H9 (cell line): ENCODE measurements at regions not wholly inside any gene's neighbourhood (a gene's known extent, or its start where the extent isn't known, plus 50 kb on each side); places are given as distances from the start of the nearest gene placed in this dataset.

Experiments
- DNase-seq: peaks from one replicate; pipeline ENCODE4 v3.0.0-alpha.2; 2017
- H2AFZ ChIP-seq: one replicate; pipeline ENCODE4 v1.6.1; 2013; ENCODE audit warnings: mild to moderate bottlenecking, low read length, control low read depth, moderate library complexity
- H2AK5ac ChIP-seq: 2 replicates; pipeline ENCODE4 v1.6.1; 2013; ENCODE audit warnings: low read length, control low read depth, mixed read lengths; ENCODE audit not compliant: insufficient read length
- H2BK120ac ChIP-seq: one replicate; pipeline ENCODE4 v1.6.1; 2013; ENCODE audit warnings: low read depth, mild to moderate bottlenecking, low read length, control low read depth, inconsistent platforms; ENCODE audit not compliant: poor library complexity, severe bottlenecking
- H2BK12ac ChIP-seq: 2 replicates; pipeline ENCODE4 v1.6.1; 2013; ENCODE audit warnings: low read length, control low read depth, mixed read lengths, low read depth; ENCODE audit not compliant: insufficient read length
- H2BK15ac ChIP-seq: 2 replicates; pipeline ENCODE4 v1.6.1; 2013; ENCODE audit warnings: low read depth, low read length, control low read depth
- H2BK20ac ChIP-seq: one replicate; pipeline ENCODE4 v1.6.1; 2013; ENCODE audit warnings: low read depth, mild to moderate bottlenecking, low read length, control low read depth, inconsistent platforms; ENCODE audit not compliant: poor library complexity, severe bottlenecking
- H2BK5ac ChIP-seq: 2 replicates; pipeline ENCODE4 v1.6.1; 2013; ENCODE audit warnings: low read length, control low read depth, mixed read lengths; ENCODE audit not compliant: insufficient read length
- H3K14ac ChIP-seq: 2 replicates; pipeline ENCODE4 v1.6.1; 2013; ENCODE audit warnings: low read length, control low read depth; ENCODE audit not compliant: insufficient read depth
- H3K18ac ChIP-seq: 2 replicates; pipeline ENCODE4 v1.6.1; 2013; ENCODE audit warnings: low read depth, mild to moderate bottlenecking, mixed read lengths, low read length, control low read depth; ENCODE audit not compliant: insufficient read length
- H3K23ac ChIP-seq: 2 replicates; pipeline ENCODE4 v1.6.1; 2013; ENCODE audit warnings: low read length, control low read depth, mixed read lengths, low read depth; ENCODE audit not compliant: insufficient read length
- H3K23me2 ChIP-seq: 2 replicates; pipeline ENCODE4 v1.6.1; 2013; ENCODE audit warnings: low read depth, mild to moderate bottlenecking, mixed read lengths, low read length, control low read depth; ENCODE audit not compliant: insufficient read length, poor library complexity, severe bottlenecking
- H3K27ac ChIP-seq: 2 replicates; pipeline ENCODE4 v1.5.1; 2013; ENCODE audit warnings: low read length, control low read depth, mixed read lengths, low read depth; ENCODE audit not compliant: insufficient read length
- H3K27me3 ChIP-seq: 2 replicates; pipeline ENCODE4 v1.6.1; 2013; ENCODE audit warnings: low read length, control low read depth, inconsistent platforms; ENCODE audit not compliant: insufficient read depth
- H3K4ac ChIP-seq: 2 replicates; pipeline ENCODE4 v1.6.1; 2013; ENCODE audit warnings: low read depth, mild to moderate bottlenecking, control low read depth, inconsistent platforms, low read length, moderate library complexity
- H3K4me1 ChIP-seq: 2 replicates; pipeline ENCODE4 v1.6.1; 2013; ENCODE audit warnings: low read length, control low read depth, inconsistent platforms; ENCODE audit not compliant: insufficient read depth
- H3K4me2 ChIP-seq: 2 replicates; pipeline ENCODE4 v1.6.1; 2013; ENCODE audit warnings: low read length, control low read depth, mixed read lengths; ENCODE audit not compliant: insufficient read length, insufficient read depth
- H3K56ac ChIP-seq: 2 replicates; pipeline ENCODE4 v1.6.1; 2013; ENCODE audit warnings: low read depth, mild to moderate bottlenecking, mixed read lengths, low read length, control low read depth; ENCODE audit not compliant: insufficient read length
- H3K79me1 ChIP-seq: 2 replicates; pipeline ENCODE4 v1.6.1; 2013; ENCODE audit warnings: low read depth, mild to moderate bottlenecking, moderate library complexity, low read length, control low read depth, inconsistent platforms; ENCODE audit not compliant: insufficient read depth, poor library complexity, severe bottlenecking
- H3K79me2 ChIP-seq: 2 replicates; pipeline ENCODE4 v1.6.1; 2013; ENCODE audit warnings: low read length, control low read depth, inconsistent platforms; ENCODE audit not compliant: insufficient read depth
- H3K9ac ChIP-seq: 2 replicates; pipeline ENCODE4 v1.6.1; 2013; ENCODE audit warnings: low read length, control low read depth, mixed read lengths; ENCODE audit not compliant: insufficient read length; ENCODE audit errors: extremely low read depth
- H3K9me3 ChIP-seq: one replicate; pipeline ENCODE4 v1.6.1; 2013; ENCODE audit warnings: low read depth, low read length, inconsistent platforms; ENCODE audit not compliant: control insufficient read depth
- H3T11ph ChIP-seq: one replicate; pipeline ENCODE4 v1.6.1; 2013; ENCODE audit warnings: mild to moderate bottlenecking, low read length, control low read depth, inconsistent platforms
- H4K20me1 ChIP-seq: one replicate; pipeline ENCODE4 v1.6.1; 2013; ENCODE audit not compliant: control insufficient read depth, insufficient read length, insufficient read depth
- H4K5ac ChIP-seq: 2 replicates; pipeline ENCODE4 v1.6.1; 2013; ENCODE audit warnings: low read depth, mild to moderate bottlenecking, mixed read lengths, low read length, control low read depth; ENCODE audit not compliant: insufficient read length
- H4K8ac ChIP-seq: replicated peaks from 2 replicates; pipeline ENCODE4 v1.6.1; 2013; ENCODE audit warnings: low read length, control low read depth, mixed read lengths, low read depth; ENCODE audit not compliant: insufficient read length
- H4K91ac ChIP-seq: 2 replicates; pipeline ENCODE4 v1.6.1; 2013; ENCODE audit warnings: low read depth, mild to moderate bottlenecking, moderate library complexity, mixed read lengths, low read length, control low read depth; ENCODE audit not compliant: insufficient read length
- H3K27ac Mint-ChIP-seq, 3 experiments: 2 replicates in 2 of 3; 3 replicates in 1 of 3; pipeline ENCODE4 v1.8.0; 2020 to 2021; ENCODE audit warnings: mixed read lengths in 3 of 3, mild to moderate bottlenecking in 1 of 3, moderate library complexity in 1 of 3
- H3K27me3 Mint-ChIP-seq: 2 replicates; pipeline ENCODE4 v1.8.0; 2021; ENCODE audit warnings: low read depth, mild to moderate bottlenecking, moderate library complexity, mixed read lengths
- H3K36me3 Mint-ChIP-seq, 3 experiments: 2 replicates in 2 of 3; 3 replicates in 1 of 3; pipeline ENCODE4 v1.8.0; 2020 to 2021; ENCODE audit warnings: low read depth in 3 of 3, mixed read lengths in 3 of 3; ENCODE audit not compliant: insufficient read depth in 1 of 3
- H3K4me1 Mint-ChIP-seq, 2 experiments: 2 replicates each; pipeline ENCODE4 v1.8.0; 2020; ENCODE audit warnings: mixed read lengths in 2 of 2
- H3K4me3 Mint-ChIP-seq, 2 experiments: 2 replicates in 1 of 2; 3 replicates in 1 of 2; pipeline ENCODE4 v1.8.0; 2020 to 2021; ENCODE audit warnings: mild to moderate bottlenecking in 2 of 2, mixed read lengths in 2 of 2, moderate library complexity in 1 of 2
- H3K9me3 Mint-ChIP-seq, 2 experiments: 2 replicates in 1 of 2; 3 replicates in 1 of 2; pipeline ENCODE4 v1.8.0; 2020; ENCODE audit warnings: mild to moderate bottlenecking in 2 of 2, mixed read lengths in 2 of 2, moderate library complexity in 1 of 2
- CTCF ChIP-seq: fragments of 200-600 bp; sonication (generic); conservative IDR thresholded peaks from 3 replicates; pipeline ENCODE4 v1.8.0; 2021; ENCODE audit warnings: antibody characterized with exemption, mild to moderate bottlenecking
- WGBS: extraction: QIAGEN DNeasy Blood & Tissue Kit; methylation state at CpG from one replicate; pipeline ENCODE4 v1.1.7; 2013; ENCODE audit warnings: missing lambda C conversion rate, low lambda C conversion rate, mixed read lengths; ENCODE audit not compliant: insufficient read length; ENCODE audit errors: extremely low coverage; 5-methylcytosine and 5-hydroxymethylcytosine counted together

GRCh38 chr21:16571594-16571993 lies 841.8 kb downstream of the USP25 start:
- H3K4ac ChIP-seq = no peak overlapping the region
- Mint-ChIP-seq H3K9me3 (no peaks in the 10 kb centered on the region; a peak in 1 of 5 replicates), H3K36me3 (no peaks in the 10 kb centered on the region), H3K27me3 (no peaks in the 10 kb centered on the region), H3K4me1 (peaks cover 8% of the 10 kb centered on the region in 2 experiments), H3K4me3 (no peak overlapping the region), H3K27ac (no peak overlapping the region)
- H2BK5ac ChIP-seq = no peak overlapping the region
- H3K79me1 ChIP-seq = no peaks in the 10 kb centered on the region
- no peak overlapping the region for H4K91ac ChIP-seq
- no peaks in the 10 kb centered on the region for H3K4me1 ChIP-seq
- no peak overlapping the region for H2AFZ ChIP-seq
- H3K23ac ChIP-seq = no peak overlapping the region
- H2BK12ac ChIP-seq = no peak overlapping the region
- no peaks in the 10 kb centered on the region for H3K27me3 ChIP-seq
- no peak overlapping the region for H3T11ph ChIP-seq
- H3K56ac ChIP-seq = no peak overlapping the region
- H2BK15ac ChIP-seq = no peak overlapping the region
- no peak overlapping the region for H2BK20ac ChIP-seq
- H3K27ac ChIP-seq = no peak overlapping the region
- no peak overlapping the region for H3K14ac ChIP-seq
- DNase-seq = no peak
- no peak for TF ChIP-seq CTCF
- H2BK120ac ChIP-seq = no peak overlapping the region
- no peak overlapping the region for H4K8ac ChIP-seq
- no peaks in the 10 kb centered on the region for H3K9me3 ChIP-seq
- H2AK5ac ChIP-seq = no peak overlapping the region
- H3K4me2 ChIP-seq = no peak overlapping the region
- no peaks in the 10 kb centered on the region for H3K23me2 ChIP-seq
- no peak overlapping the region for H3K18ac ChIP-seq
- H4K5ac ChIP-seq = no peak overlapping the region
- no peaks in the 10 kb centered on the region for H4K20me1 ChIP-seq
- no peaks in the 10 kb centered on the region for H3K79me2 ChIP-seq
- no peak overlapping the region for H3K9ac ChIP-seq
- WGBS = no CpG with 5 or more reads among the region's 3 CpGs
